NCI-H460 (cell line): ENCODE measurements at regions not wholly inside any gene's neighbourhood (a gene's known extent, or its start where the extent isn't known, plus 50 kb on each side); places are given as distances from the start of the nearest gene placed in this dataset.
A peak's percentile ranks its signal among the peaks of the same experiment; 100 is the strongest.

Source experiments
- DNase-seq: peaks from one replicate; pipeline ENCODE4 v3.0.0-alpha.2; 2016; ENCODE audit warnings: low read depth; ENCODE audit errors: extremely low read depth

GRCh38 chr4:162392946-162393345 lies 229.1 kb upstream of the FSTL5 start:
- DNase-seq = no peak

DNA sequence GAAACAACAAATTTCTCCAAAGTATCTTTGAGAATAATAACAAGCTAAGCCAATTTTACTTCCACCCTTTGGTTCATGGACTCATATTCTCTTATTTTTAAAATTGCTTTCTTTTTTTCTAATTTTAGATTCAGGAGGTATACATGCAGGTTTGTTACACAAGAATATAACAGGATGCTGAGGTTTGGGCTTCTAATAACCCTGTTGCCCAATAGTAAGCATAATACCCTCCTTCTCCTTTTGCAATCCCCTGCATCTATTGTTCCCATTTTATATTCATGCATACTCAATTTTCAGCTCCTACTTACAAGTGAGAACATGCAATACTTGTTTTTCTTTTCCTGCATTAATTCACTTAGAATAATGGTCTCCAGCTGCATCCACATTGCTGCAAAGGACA lies 202.3 kb upstream of the FSTL5 start:
- no peak for DNase-seq

GRCh38 chr4:162364651-162365050 lies 200.9 kb upstream of the FSTL5 start:
- DNase-seq = peak; percentile 27

- no peak for DNase-seq
Observed at GRCh38 chr4:162360369-162361149, 196.8 kb upstream of the FSTL5 start.

DNA sequence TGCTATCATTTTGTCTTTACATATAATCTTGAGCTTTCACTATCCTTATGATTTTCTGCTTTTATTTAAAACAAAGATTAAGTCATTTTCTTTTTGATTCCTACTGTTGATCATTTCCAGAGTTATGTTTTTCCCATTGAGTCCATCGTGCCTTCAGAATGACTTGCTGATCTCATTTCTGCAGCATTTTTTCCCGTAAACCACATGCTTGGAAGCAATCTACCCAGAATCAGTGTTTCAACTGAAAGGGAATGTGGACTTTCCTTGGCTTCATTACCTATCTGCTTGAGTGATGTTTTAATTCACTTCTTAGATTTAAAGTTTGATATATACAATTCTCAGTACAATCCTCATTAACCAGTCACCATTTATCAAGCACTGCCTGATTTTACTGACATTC lies 192.4 kb upstream of the FSTL5 start:
- no peak for DNase-seq

GRCh38 chr4:162352580-162353107 lies 188.8 kb upstream of the FSTL5 start:
- DNase-seq = no peak

DNA sequence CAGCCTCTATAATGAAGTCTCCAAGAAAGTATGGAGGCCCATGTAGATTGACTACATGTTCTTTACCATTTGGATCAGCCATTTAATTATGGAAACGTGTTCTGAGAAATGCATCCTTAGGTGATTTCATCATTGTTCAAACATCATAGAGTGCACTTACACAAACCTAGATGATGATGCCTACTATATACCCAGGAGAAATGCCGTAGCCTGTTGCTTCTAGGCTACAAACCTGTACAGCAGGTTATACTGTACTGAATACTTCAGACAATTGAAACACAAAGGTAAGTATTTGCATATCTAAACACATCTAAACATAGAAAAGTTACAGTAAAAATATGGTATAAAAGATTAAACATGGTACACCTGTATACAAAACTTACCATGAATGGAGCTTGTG lies 186.5 kb upstream of the FSTL5 start:
- no peak for DNase-seq

DNA sequence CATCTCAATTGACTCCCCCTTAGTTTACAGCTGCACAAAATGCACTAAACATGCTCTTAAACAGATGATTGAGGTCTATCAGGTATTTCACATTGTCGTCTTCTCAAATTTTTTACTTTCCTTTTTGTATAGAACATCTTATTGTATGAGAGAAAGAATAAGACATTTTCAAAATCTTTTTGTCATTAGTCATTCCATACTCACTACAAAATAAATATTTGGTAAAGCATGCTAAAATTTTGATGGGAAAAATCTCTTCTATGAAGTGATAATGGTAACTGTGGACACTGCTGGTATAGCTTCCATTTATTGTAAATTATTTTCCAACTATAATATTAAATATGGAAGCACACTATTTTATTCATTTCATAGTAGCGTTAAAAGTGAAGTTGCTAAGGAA lies 185.6 kb upstream of the FSTL5 start:
- no peak for DNase-seq

DNA sequence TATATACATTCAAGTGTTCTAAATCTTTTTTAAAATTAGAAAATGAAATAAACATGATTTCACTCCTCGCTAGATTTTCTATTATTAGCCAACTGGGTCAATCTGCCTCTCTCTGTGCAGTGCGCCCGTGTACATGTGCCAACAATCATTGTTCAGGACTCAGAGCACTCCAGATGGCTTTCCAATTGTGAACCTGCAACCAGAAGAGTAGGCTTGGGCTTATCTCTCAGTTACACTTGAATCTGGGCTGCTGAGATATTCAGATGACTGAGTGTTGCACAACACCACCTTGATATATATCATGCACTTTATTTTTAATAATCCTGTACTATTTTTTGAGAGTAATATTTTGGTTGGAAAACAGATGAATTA lies 184.0 kb upstream of the FSTL5 start:
- no peak for DNase-seq

DNA sequence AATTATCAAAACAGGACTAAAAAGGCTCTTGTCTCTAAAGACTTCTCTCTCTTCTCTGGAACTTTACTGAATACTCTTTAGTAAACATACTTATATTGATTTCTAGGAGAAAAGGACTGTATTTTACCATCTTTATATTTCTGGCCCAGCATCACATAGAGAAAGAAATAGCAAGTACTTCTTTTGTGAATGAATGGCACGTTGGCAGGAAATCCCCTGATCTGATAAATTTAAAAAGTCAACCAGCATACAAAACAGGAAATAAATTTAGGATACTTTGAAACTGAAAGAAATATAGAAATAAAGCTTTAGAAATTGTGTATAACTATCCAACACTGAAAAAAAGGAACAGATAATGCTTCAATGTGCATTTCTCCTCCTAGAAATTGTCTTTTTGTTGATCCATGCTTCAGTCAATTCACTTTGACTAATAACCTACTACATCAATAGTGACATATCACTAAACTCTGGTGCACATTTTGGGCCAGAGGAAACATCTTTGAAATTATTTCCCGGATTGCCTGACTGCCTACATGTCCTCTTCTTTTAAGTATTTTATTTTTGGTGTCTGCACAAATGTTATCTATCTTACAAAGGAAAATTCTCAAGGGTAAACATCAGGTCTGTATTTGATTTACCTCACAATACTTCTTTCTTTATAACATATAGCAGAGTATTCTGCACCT lies 183.5 kb upstream of the FSTL5 start:
- DNase-seq = no peak

DNA sequence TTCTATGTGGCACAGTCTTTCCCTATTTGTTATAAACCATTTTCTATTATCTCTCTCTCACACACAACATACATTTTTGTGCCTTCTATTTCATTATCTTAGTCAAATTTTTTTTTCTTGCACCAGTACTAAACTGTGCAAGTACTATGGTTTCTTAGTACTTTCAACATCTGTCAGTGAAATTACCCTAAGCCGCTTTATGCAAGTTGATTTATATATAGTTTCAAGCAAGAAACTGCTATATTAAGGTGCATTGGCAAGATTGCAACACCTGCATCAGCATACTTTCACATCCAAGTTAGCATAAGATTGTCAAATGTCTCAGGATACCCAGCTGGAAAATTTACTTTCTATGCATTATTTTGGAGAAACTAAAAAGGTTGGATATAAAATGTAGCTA lies 180.2 kb upstream of the FSTL5 start:
- DNase-seq = no peak

DNA sequence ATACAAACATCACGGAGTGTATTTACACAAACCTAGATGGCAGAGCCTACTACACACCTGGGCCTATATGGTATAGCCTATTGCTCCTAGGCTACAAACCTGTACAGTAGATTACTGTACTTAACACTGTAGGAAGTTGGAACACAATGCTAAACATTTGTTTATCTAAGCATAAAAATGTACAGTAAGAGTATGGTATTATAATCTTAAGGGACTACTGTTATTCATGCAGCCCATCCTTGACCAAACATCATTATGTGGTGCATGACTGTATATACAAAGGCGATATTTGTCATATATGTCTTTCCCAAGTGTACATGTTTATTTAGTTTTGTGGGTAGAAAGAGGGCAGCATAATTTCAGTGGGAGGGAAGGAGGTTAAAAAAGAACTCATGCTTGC lies 177.7 kb upstream of the FSTL5 start:
- DNase-seq = no peak

DNA sequence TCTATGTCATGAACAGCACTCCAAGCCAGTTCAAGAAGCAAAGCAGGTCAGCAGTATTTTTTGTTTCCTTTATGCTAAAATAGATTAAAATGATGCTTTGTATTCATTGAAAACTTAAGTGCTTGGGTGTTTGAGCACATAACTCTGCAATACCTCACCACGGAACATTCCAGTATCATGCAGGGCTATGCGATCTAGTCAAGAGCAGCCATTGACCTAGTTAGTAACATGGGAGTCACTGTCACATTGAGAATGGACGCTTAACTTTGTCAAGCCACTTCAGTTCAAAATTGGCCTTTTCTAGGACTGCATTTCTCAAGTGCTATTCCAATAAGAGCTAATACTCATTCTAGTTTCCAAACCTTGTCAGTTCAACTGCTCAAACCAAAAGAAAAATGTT lies 160.1 kb upstream of the FSTL5 start:
- DNase-seq = no peak

- no peak for DNase-seq
Observed at GRCh38 chr4:162322054-162322453, 158.3 kb upstream of the FSTL5 start.

DNA sequence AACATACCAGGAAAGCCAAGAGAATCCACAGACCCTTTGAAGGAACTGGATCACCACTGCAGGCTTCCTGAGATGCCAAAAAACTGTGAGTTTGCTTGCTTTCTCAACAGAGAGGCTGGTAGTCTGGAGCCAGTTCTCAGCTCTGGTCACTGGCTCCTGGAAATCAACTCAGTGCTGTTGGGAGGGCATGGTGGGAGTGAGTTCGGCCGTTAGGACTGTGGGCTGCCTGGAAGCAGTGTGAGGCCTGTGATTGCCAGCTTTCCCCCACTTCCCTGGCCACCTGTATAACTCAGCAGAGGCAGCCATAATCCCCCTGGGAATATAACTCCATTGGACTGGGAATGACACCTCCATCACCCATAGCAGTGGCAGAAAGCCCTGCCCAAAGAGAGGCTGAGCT lies 122.0 kb upstream of the FSTL5 start:
- no peak for DNase-seq

DNA sequence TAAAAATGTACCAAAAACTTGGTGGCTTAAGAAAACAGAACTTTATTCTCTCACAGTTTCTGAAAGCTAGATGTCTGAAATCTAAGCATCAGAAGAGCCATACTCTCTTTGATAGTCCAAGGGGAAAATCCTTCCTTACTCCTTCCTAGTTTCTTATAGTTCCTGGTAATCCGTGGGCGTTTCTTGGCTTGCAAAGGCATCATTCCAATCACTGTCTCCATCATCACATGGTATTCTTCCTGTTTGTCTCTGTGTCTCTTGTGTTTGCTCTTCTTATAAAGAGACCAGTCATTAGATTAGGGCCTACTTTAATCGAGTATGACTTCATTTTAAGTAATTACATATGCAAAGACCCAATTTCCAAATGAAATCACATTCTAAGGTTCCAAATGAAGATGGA lies 118.9 kb upstream of the FSTL5 start:
- DNase-seq = no peak

GRCh38 chr4:162274354-162274753 lies 110.6 kb upstream of the FSTL5 start:
- DNase-seq = no peak

DNA sequence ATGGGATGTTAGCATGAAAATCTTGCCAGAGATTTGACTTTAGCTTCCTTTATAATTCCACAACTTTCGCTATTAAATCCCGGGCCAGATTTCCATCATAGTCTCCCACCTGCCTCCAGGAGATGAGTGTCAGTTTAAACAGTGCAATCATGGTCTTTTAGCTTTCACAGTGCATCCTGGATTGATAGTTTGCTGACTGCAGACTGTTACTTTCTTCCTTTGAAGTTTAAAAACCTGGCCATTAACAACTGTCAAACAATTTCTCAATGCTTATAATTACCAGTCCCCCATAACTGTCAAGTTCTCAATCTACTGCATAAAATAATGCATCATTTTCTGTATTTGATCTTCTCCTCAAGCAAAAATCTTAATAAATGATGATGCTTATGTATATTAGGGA lies 108.4 kb upstream of the FSTL5 start:
- no peak for DNase-seq

DNA sequence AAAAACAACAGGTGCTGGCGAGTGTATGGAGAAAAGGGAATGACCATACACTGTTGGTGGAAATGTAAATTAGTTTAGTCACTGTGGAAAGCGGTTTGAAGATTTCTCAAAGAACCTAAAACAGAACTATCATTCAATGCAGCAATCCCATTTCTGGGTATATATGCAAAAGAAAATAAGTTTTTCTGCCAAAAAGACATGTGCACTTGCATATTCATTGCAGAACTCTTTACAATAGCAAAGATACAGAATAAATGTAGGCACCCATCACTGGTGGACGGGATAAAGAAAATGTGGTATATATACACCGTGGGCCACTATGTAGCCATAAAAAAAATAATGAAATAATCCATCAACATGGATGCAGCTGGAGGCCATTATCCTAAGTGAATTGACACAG lies 105.1 kb upstream of the FSTL5 start:
- no peak for DNase-seq

DNA sequence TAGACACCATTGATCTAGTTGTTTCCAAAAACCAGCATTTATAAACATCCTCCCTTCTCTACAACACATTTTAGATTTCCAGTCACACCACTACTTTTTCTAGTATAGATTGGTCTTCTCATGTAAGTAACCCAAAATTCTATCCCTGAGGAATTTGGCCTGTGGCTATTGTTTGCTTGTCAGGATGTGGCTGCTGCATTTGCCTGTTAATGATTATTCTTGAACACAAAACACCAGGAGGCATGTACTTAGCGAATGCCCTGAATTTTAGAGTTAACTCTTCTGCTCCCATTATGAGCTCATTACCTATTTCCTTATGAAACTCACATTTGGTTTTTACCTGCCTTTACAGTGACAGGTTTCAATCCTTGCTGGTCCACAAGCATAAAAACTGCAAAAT lies 102.0 kb upstream of the FSTL5 start:
- DNase-seq = no peak

DNA sequence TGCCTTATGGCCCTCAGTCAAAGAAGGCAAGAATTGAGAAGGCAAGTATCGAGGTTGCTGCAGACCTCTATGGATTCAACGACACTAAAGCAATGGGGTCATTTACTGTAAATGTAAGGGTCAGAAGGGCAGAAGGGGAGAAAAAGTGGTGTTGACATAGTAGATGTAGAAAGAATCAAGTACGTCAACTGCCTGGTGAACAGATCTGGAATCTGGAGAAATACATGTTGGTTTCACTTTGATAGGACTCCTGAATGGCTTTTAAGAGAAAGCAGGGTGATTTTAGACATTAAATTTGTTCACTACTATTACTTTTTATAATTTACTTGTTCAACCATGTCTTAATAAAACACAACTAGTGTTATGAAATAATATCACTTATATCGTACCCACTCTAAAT lies 81.3 kb upstream of the FSTL5 start:
- no peak for DNase-seq

DNA sequence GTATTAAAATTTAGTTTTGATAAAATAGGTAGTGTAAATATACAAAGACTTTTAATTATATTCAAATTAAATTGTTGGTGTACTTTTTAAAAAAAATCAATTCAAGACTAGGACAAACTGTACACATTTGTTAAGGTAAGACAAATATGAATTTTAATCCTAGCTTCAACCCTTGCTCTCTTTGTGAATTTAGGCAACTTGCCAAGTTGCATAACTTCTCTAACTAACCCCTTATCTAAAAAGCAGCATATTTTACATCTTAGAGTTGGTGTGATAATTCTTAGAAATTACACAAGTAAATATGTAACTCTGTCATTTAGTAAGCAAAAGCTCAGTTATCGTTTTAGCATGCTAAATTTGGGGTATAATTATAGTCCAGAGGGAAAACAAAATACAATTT lies 78.1 kb upstream of the FSTL5 start:
- no peak for DNase-seq
